Type B pancreatic cell (in vitro differentiated cells): ENCODE measurements at regions not wholly inside any gene's neighbourhood (a gene's known extent, or its start where the extent isn't known, plus 50 kb on each side); places are given as distances from the start of the nearest gene placed in this dataset.
"Not testable (repeated sequence)": the region's sequence is repeated elsewhere in the genome, so short reads cannot be mapped to it uniquely, and the experiment has no call there.

Source experiments
- DNase-seq: peaks from one replicate; pipeline ENCODE4 v3.0.0; 2021; ENCODE audit warnings: mixed read lengths; ENCODE audit not compliant: unreplicated experiment; ENCODE audit errors: extremely low spot score
- H3K27ac Mint-ChIP-seq: 2 replicates; pipeline ENCODE4 v1.8.0; 2021; ENCODE audit warnings: mild to moderate bottlenecking, mixed read lengths
- H3K27me3 Mint-ChIP-seq: 2 replicates; pipeline ENCODE4 v1.8.0; 2021; ENCODE audit warnings: mixed read lengths
- H3K36me3 Mint-ChIP-seq: 2 replicates; pipeline ENCODE4 v1.8.0; 2021; ENCODE audit warnings: mixed read lengths
- H3K4me1 Mint-ChIP-seq: one replicate; pipeline ENCODE4 v1.8.0; 2021; ENCODE audit warnings: mixed read lengths; ENCODE audit not compliant: unreplicated experiment
- H3K4me3 Mint-ChIP-seq: 2 replicates; pipeline ENCODE4 v1.8.0; 2021; ENCODE audit warnings: mild to moderate bottlenecking, mixed read lengths
- H3K9me3 Mint-ChIP-seq: 2 replicates; pipeline ENCODE4 v1.8.0; 2021; ENCODE audit warnings: mixed read lengths
- CTCF ChIP-seq: fragments of 200-600 bp; sonication (generic); conservative IDR thresholded peaks from 2 replicates; pipeline ENCODE4 v1.5.0; 2021; ENCODE audit warnings: antibody characterized with exemption, mild to moderate bottlenecking

GRCh38 chr17:26773189-26774188 lies 520.4 kb upstream of the WSB1 start:
- no peaks in the 10 kb centered on the region for H3K36me3 Mint-ChIP-seq
- no peak overlapping the region for H3K27ac Mint-ChIP-seq
- H3K4me3 Mint-ChIP-seq = no peak overlapping the region
- no peak for DNase-seq
- H3K27me3 Mint-ChIP-seq = no peaks in the 10 kb centered on the region
- no peak for TF ChIP-seq CTCF
- no peaks in the 10 kb centered on the region for H3K4me1 Mint-ChIP-seq
- H3K9me3 Mint-ChIP-seq = peaks cover 8% of the 10 kb centered on the region

- no peak for DNase-seq
- peaks cover 8% of the 10 kb centered on the region for H3K9me3 Mint-ChIP-seq
- no peaks in the 10 kb centered on the region for H3K36me3 Mint-ChIP-seq
- H3K4me3 Mint-ChIP-seq = no peak overlapping the region
- H3K27me3 Mint-ChIP-seq = no peaks in the 10 kb centered on the region
- no peaks in the 10 kb centered on the region for H3K4me1 Mint-ChIP-seq
- H3K27ac Mint-ChIP-seq = no peak overlapping the region
- TF ChIP-seq CTCF = no peak
Observed at GRCh38 chr17:26774291-26775218, 519.4 kb upstream of the WSB1 start.

- DNase-seq = no peak
- Mint-ChIP-seq H3K27me3 (no peaks in the 10 kb centered on the region), H3K4me3 (no peak overlapping the region), H3K9me3 (peaks cover 5% of the 10 kb centered on the region), H3K27ac (no peak overlapping the region), H3K4me1 (no peaks in the 10 kb centered on the region), H3K36me3 (no peaks in the 10 kb centered on the region)
- no peak for TF ChIP-seq CTCF
Observed at GRCh38 chr17:26775219-26775822, 518.6 kb upstream of the WSB1 start.

GRCh38 chr17:26780187-26780814 lies 513.6 kb upstream of the WSB1 start:
- not testable (repeated sequence) for H3K9me3 Mint-ChIP-seq, DNase-seq, H3K36me3 Mint-ChIP-seq, H3K27me3 Mint-ChIP-seq, H3K27ac Mint-ChIP-seq, H3K4me3 Mint-ChIP-seq, H3K4me1 Mint-ChIP-seq

GRCh38 chr17:26782153-26782552 lies 511.8 kb upstream of the WSB1 start:
- DNase-seq = no peak
- H3K27ac Mint-ChIP-seq = no peak overlapping the region
- peaks cover 5% of the 10 kb centered on the region for H3K36me3 Mint-ChIP-seq
- TF ChIP-seq CTCF = no peak
- H3K4me3 Mint-ChIP-seq = no peak overlapping the region
- no peaks in the 10 kb centered on the region for H3K4me1 Mint-ChIP-seq
- H3K9me3 Mint-ChIP-seq = peaks cover 5% of the 10 kb centered on the region
- no peaks in the 10 kb centered on the region for H3K27me3 Mint-ChIP-seq
